ENCODE measurements at regions not wholly inside any gene's neighbourhood (a gene's known extent, or its start where the extent isn't known, plus 50 kb on each side); places are given as distances from the start of the nearest gene placed in this dataset.

DNA sequence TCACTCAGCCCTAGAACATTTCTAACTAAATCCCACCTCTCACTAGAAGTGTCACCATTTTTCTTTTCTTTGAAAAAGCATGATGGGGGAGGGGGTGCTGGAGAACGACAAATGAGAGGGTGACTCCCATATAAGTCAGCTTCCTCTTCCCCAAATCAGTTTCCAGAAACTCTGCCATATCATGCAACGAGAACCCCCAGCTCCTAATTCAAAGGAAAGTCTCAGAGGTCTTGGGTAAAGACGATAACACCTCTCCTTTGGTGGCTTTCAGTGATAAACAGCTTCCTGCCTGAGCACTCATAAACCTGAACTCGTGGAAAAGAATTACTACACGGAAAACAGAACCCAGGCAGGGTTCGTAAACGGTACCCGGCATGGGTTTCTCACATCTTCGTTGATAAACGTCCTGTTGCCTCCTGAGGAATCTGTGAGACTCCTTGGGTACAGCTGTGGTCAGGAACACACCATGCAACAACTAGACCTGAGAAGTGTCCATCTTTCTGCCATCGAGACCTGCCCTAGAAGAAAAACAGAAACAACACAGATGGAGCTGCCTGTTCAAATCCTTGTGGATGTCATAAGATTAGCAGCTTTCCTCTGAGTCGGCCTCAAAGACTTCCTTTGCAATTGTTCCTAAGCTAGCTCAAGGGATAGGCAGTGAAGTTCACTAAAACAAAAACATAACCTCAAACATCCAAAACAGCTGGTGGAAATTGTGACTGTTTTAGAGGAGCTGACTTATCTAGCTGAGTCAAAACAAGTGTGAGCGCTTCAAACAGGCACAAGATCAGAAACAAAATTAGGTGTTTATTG lies 185.8 kb upstream of the PRDM1 start:
- H3K4me2 ChIP-seq (ENCODE audit: low read length), result no peak overlapping the region
- peaks cover 19% of the 10 kb centered on the region for H3K4me1 ChIP-seq (ENCODE audit: control insufficient read depth, insufficient read depth, low read length)
- no peaks in the 10 kb centered on the region for H3K27me3 ChIP-seq (ENCODE audit: control insufficient read depth, insufficient read depth, low read length)
- no peak overlapping the region for H3K9ac ChIP-seq (ENCODE audit: low read depth, low read length)
- H3K9me3 ChIP-seq (replicated peaks; ENCODE audit: low read length), result no peaks in the 10 kb centered on the region
- H3K36me3 ChIP-seq (ENCODE audit: insufficient read depth, low read length), result no peaks in the 10 kb centered on the region
- no peak overlapping the region for H3K4me3 ChIP-seq (ENCODE audit: low read length)

DNA sequence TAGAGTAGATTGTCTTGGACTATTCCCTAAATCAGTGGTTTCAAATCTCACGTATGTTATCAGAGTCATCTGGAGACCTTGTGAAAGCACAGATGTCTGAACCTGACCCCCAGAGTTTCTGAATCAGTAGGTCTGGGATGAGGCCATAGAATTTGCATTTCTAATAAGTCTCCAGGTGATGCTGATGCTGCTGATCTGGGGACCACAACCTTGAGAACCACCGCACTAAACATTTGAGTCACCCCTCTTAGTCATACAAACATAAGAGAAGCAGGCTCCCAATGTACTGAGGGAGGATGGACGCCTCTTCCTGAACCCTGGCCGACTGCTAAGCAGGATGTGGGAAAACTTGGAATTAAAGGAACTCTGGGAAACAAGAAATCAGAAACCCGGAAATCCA lies 187.8 kb upstream of the PRDM1 start:
- no peak overlapping the region for H3K9ac ChIP-seq (ENCODE audit: low read depth, low read length)
- H3K9me3 ChIP-seq (replicated peaks; ENCODE audit: low read length), result no peaks in the 10 kb centered on the region
- peaks cover 19% of the 10 kb centered on the region for H3K4me1 ChIP-seq (ENCODE audit: control insufficient read depth, insufficient read depth, low read length)
- H3K4me3 ChIP-seq (ENCODE audit: low read length), result no peak overlapping the region
- no peaks in the 10 kb centered on the region for H3K36me3 ChIP-seq (ENCODE audit: insufficient read depth, low read length)
- no peak overlapping the region for H3K4me2 ChIP-seq (ENCODE audit: low read length)
- no peaks in the 10 kb centered on the region for H3K27me3 ChIP-seq (ENCODE audit: control insufficient read depth, insufficient read depth, low read length)

GRCh38 chr6:105897131-105897530 lies 189.0 kb upstream of the PRDM1 start:
- Histone ChIP-seq H3K9me3 (replicated peaks; ENCODE audit: low read length) (no peaks in the 10 kb centered on the region), H3K9ac (ENCODE audit: low read depth, low read length) (no peak overlapping the region), H3K4me1 (ENCODE audit: control insufficient read depth, insufficient read depth, low read length) (peaks cover 14% of the 10 kb centered on the region), H3K4me3 (ENCODE audit: low read length) (no peak overlapping the region), H3K27me3 (ENCODE audit: control insufficient read depth, insufficient read depth, low read length) (no peaks in the 10 kb centered on the region), H3K4me2 (ENCODE audit: low read length) (no peak overlapping the region), H3K36me3 (ENCODE audit: insufficient read depth, low read length) (no peaks in the 10 kb centered on the region)

DNA sequence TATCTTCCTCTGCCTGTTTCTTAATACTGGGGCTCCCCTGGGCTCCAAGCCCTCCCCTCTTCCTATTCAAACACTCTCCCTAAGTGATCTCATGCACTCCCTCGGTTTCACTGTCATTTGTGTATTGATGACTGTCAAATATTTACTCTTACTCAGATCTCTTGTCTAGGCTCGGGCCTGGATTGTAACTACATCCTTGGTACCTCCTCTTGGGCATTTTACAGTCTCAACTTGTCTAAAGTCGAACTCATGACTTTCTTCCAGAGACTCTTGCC lies 189.4 kb upstream of the PRDM1 start:
- H3K4me2 ChIP-seq (ENCODE audit: low read length), result no peak overlapping the region
- no peaks in the 10 kb centered on the region for H3K36me3 ChIP-seq (ENCODE audit: insufficient read depth, low read length)
- no peaks in the 10 kb centered on the region for H3K9me3 ChIP-seq (replicated peaks; ENCODE audit: low read length)
- no peaks in the 10 kb centered on the region for H3K27me3 ChIP-seq (ENCODE audit: control insufficient read depth, insufficient read depth, low read length)
- peaks cover 14% of the 10 kb centered on the region for H3K4me1 ChIP-seq (ENCODE audit: control insufficient read depth, insufficient read depth, low read length)
- H3K4me3 ChIP-seq (ENCODE audit: low read length), result no peak overlapping the region
- no peak overlapping the region for H3K9ac ChIP-seq (ENCODE audit: low read depth, low read length)

GRCh38 chr6:105896052-105896820 lies 189.9 kb upstream of the PRDM1 start:
- H3K36me3 ChIP-seq (ENCODE audit: insufficient read depth, low read length), result no peaks in the 10 kb centered on the region
- no peaks in the 10 kb centered on the region for H3K9me3 ChIP-seq (replicated peaks; ENCODE audit: low read length)
- H3K4me3 ChIP-seq (ENCODE audit: low read length), result no peak overlapping the region
- H3K27me3 ChIP-seq (ENCODE audit: control insufficient read depth, insufficient read depth, low read length), result no peaks in the 10 kb centered on the region
- no peak overlapping the region for H3K4me2 ChIP-seq (ENCODE audit: low read length)
- H3K4me1 ChIP-seq (ENCODE audit: control insufficient read depth, insufficient read depth, low read length), result peaks cover 14% of the 10 kb centered on the region
- no peak overlapping the region for H3K9ac ChIP-seq (ENCODE audit: low read depth, low read length)

DNA sequence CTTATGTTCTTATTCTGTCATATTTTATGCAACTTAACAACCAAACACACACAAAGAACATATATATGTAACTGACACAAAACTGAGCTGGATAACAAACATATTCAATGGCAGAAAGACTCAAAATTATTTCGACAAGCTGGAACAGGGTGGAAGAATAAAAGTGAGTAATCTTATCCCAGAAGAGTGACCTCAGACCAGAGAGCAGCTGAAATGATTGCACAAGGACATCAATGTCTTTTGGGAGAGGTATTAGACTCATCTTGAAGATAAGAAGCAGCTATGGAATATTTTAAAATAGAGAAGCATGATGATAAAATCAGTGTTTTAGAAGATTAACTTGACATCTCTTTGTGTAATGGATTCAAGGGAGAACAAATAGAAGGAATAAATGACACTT lies 191.6 kb upstream of the PRDM1 start:
- no peaks in the 10 kb centered on the region for H3K36me3 ChIP-seq (ENCODE audit: insufficient read depth, low read length)
- no peak overlapping the region for H3K9ac ChIP-seq (ENCODE audit: low read depth, low read length)
- H3K27me3 ChIP-seq (ENCODE audit: control insufficient read depth, insufficient read depth, low read length), result no peaks in the 10 kb centered on the region
- no peak overlapping the region for H3K4me2 ChIP-seq (ENCODE audit: low read length)
- H3K4me1 ChIP-seq (ENCODE audit: control insufficient read depth, insufficient read depth, low read length), result peaks cover 12% of the 10 kb centered on the region
- H3K4me3 ChIP-seq (ENCODE audit: low read length), result no peak overlapping the region
- H3K9me3 ChIP-seq (replicated peaks; ENCODE audit: low read length), result no peaks in the 10 kb centered on the region

GRCh38 chr6:105893741-105894140 lies 192.4 kb upstream of the PRDM1 start:
- no peaks in the 10 kb centered on the region for H3K36me3 ChIP-seq (ENCODE audit: insufficient read depth, low read length)
- H3K4me3 ChIP-seq (ENCODE audit: low read length), result no peak overlapping the region
- no peak overlapping the region for H3K4me2 ChIP-seq (ENCODE audit: low read length)
- H3K9ac ChIP-seq (ENCODE audit: low read depth, low read length), result no peak overlapping the region
- H3K9me3 ChIP-seq (replicated peaks; ENCODE audit: low read length), result no peaks in the 10 kb centered on the region
- peaks cover 10% of the 10 kb centered on the region for H3K4me1 ChIP-seq (ENCODE audit: control insufficient read depth, insufficient read depth, low read length)
- no peaks in the 10 kb centered on the region for H3K27me3 ChIP-seq (ENCODE audit: control insufficient read depth, insufficient read depth, low read length)

DNA sequence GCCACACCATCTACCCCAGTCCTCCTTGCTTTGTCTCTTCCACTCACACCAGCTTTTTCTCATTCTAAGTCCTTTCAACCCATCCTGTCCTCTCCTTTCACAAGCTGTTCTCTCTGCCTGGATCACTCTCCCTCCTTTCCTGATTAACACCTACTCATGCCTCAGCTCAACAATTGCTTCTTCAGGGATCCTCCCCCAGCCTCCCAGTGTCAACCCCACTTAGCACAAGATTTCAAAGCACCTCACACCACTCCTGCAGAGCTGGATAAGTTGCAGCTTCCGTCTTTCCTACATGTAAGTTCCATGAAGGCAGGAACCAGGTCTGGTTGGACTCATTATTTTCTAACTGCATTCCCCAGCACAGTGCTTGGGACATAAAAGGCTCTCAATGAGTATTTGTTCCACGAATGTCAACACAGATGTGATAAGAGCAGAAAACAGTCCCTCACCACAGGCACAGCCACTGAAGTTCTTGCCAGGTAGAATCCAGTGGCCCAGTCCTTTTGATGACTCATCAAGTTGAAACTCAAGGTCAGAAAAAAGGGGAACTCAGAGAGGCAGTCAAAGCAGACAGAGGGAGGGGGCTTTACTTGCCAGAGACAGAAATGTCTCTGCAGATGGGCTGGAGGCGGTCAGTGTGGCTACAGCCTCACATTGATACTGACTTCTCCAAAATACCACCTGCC lies 193.4 kb upstream of the PRDM1 start:
- H3K4me1 ChIP-seq (ENCODE audit: control insufficient read depth, insufficient read depth, low read length), result peaks cover 3% of the 10 kb centered on the region
- H3K36me3 ChIP-seq (ENCODE audit: insufficient read depth, low read length), result no peaks in the 10 kb centered on the region
- no peaks in the 10 kb centered on the region for H3K9me3 ChIP-seq (replicated peaks; ENCODE audit: low read length)
- H3K4me3 ChIP-seq (ENCODE audit: low read length), result no peak overlapping the region
- no peak overlapping the region for H3K9ac ChIP-seq (ENCODE audit: low read depth, low read length)
- no peaks in the 10 kb centered on the region for H3K27me3 ChIP-seq (ENCODE audit: control insufficient read depth, insufficient read depth, low read length)
- no peak overlapping the region for H3K4me2 ChIP-seq (ENCODE audit: low read length)

GRCh38 chr6:105890521-105891244 lies 195.5 kb upstream of the PRDM1 start:
- no peaks in the 10 kb centered on the region for H3K9me3 ChIP-seq (replicated peaks; ENCODE audit: low read length)
- H3K36me3 ChIP-seq (ENCODE audit: insufficient read depth, low read length), result no peaks in the 10 kb centered on the region
- H3K4me2 ChIP-seq (ENCODE audit: low read length), result no peak overlapping the region
- H3K9ac ChIP-seq (ENCODE audit: low read depth, low read length), result no peak overlapping the region
- no peak overlapping the region for H3K4me3 ChIP-seq (ENCODE audit: low read length)
- no peaks in the 10 kb centered on the region for H3K27me3 ChIP-seq (ENCODE audit: control insufficient read depth, insufficient read depth, low read length)
- peaks cover 3% of the 10 kb centered on the region for H3K4me1 ChIP-seq (ENCODE audit: control insufficient read depth, insufficient read depth, low read length)

DNA sequence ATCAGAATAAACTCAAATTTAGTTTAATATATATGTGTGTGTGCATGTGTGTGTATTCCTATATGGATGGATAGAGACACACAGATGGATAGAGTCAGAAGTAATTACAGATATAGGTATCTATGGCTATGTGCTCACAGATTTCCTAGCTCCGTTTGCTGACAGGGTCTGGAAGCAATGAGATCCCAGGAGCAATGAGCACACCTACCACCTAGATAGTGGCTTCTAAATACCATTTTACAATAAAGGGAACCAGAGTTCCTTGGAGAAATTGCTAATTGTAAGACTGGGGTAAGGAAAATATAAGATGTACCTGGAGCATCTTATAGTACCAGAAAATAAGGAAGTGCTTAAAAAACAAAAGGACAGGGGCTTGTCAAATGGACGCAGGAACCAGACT lies 196.2 kb upstream of the PRDM1 start:
- peaks cover 3% of the 10 kb centered on the region for H3K4me1 ChIP-seq (ENCODE audit: control insufficient read depth, insufficient read depth, low read length)
- no peaks in the 10 kb centered on the region for H3K27me3 ChIP-seq (ENCODE audit: control insufficient read depth, insufficient read depth, low read length)
- no peak overlapping the region for H3K4me3 ChIP-seq (ENCODE audit: low read length)
- H3K36me3 ChIP-seq (ENCODE audit: insufficient read depth, low read length), result no peaks in the 10 kb centered on the region
- H3K9ac ChIP-seq (ENCODE audit: low read depth, low read length), result no peak overlapping the region
- H3K4me2 ChIP-seq (ENCODE audit: low read length), result no peak overlapping the region
- no peaks in the 10 kb centered on the region for H3K9me3 ChIP-seq (replicated peaks; ENCODE audit: low read length)

DNA sequence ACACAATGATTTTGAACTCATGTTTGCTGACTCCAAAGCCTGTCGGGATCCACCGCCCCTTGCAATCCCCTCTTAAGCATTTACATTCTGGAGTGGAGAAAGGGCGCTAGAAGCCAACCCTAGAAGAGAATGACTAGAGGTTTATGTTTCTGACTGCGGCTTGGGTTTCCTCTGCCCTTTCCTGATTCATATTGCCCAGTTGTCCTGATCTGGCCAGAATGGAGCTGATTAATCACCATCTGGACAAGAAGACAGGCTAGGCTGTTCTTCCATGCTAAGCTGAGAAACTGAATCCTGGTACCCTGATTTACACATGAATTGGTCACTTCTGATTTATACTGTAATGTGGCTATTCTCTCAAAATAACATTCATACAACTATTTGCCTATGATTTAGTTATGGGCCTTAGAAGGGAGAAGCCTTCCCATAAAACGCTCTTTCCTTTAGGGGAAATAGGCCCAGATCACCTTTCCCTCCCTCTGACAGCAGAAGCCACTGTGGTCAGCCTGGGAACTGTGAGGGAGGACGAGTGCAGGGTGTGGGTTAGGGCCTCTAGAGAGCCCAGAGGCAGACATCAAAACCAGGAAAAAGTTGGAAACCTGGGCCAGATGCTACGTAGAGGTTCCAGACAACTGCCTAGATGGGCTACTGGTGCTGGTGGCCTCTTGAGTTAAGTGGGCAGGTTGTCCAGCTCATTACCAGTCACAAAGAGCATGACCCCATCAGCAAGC lies 199.2 kb upstream of the PRDM1 start:
- H3K4me1 ChIP-seq (ENCODE audit: control insufficient read depth, insufficient read depth, low read length), result peaks cover 3% of the 10 kb centered on the region
- H3K36me3 ChIP-seq (ENCODE audit: insufficient read depth, low read length), result no peaks in the 10 kb centered on the region
- H3K9me3 ChIP-seq (replicated peaks; ENCODE audit: low read length), result no peaks in the 10 kb centered on the region
- H3K4me3 ChIP-seq (ENCODE audit: low read length), result no peak overlapping the region
- no peaks in the 10 kb centered on the region for H3K27me3 ChIP-seq (ENCODE audit: control insufficient read depth, insufficient read depth, low read length)
- H3K4me2 ChIP-seq (ENCODE audit: low read length), result no peak overlapping the region
- H3K9ac ChIP-seq (ENCODE audit: low read depth, low read length), result no peak overlapping the region

Measured in skeletal muscle satellite cell (primary cell).